Mesenchymal stem cell (in vitro differentiated cells and primary cell): ENCODE measurements at regions not wholly inside any gene's neighbourhood (a gene's known extent, or its start where the extent isn't known, plus 50 kb on each side); places are given as distances from the start of the nearest gene placed in this dataset.
A peak's percentile ranks its signal among the peaks of the same experiment; 100 is the strongest.

Experiments used
- DNase-seq: peaks from one replicate; pipeline ENCODE4 v3.0.0-alpha.2; 2013
- H2AFZ ChIP-seq: one replicate; pipeline ENCODE4 v1.6.1; 2013; ENCODE audit warnings: low read depth, mild to moderate bottlenecking, control low read depth, inconsistent platforms, low read length, moderate library complexity
- H2AK5ac ChIP-seq: 2 replicates; pipeline ENCODE4 v1.6.1; 2013; ENCODE audit warnings: low read length, moderate library complexity, mild to moderate bottlenecking, inconsistent platforms; ENCODE audit not compliant: severe bottlenecking
- H2BK120ac ChIP-seq: one replicate; pipeline ENCODE4 v1.6.1; 2013; ENCODE audit warnings: low read depth, mild to moderate bottlenecking, inconsistent platforms, low read length, moderate library complexity
- H2BK12ac ChIP-seq, 2 experiments: one replicate each; pipeline ENCODE4 v1.6.1; 2013; ENCODE audit warnings: inconsistent platforms in 2 of 2, low read length in 2 of 2, mild to moderate bottlenecking in 2 of 2, moderate library complexity in 2 of 2, control low read depth in 1 of 2
- H2BK15ac ChIP-seq: one replicate; pipeline ENCODE4 v1.6.1; 2013; ENCODE audit warnings: mild to moderate bottlenecking, low read depth, inconsistent platforms; ENCODE audit not compliant: poor library complexity, severe bottlenecking
- H2BK5ac ChIP-seq: 2 replicates; pipeline ENCODE4 v1.6.1; 2013; ENCODE audit warnings: low read depth, mild to moderate bottlenecking, low read length, control low read depth, inconsistent platforms; ENCODE audit not compliant: poor library complexity, severe bottlenecking
- H3K14ac ChIP-seq, 2 experiments: one replicate each; pipeline ENCODE4 v1.6.1; 2013; ENCODE audit warnings: inconsistent platforms in 2 of 2, low read length in 2 of 2, control low read depth in 1 of 2, mild to moderate bottlenecking in 1 of 2, moderate library complexity in 1 of 2
- H3K18ac ChIP-seq, 2 experiments: one replicate each; pipeline ENCODE4 v1.6.1; 2013; ENCODE audit warnings: inconsistent platforms in 2 of 2, low read length in 2 of 2, control low read depth in 1 of 2, low read depth in 1 of 2, mild to moderate bottlenecking in 1 of 2
- H3K23ac ChIP-seq, 2 experiments: one replicate each; pipeline ENCODE4 v1.6.1; 2013; ENCODE audit warnings: inconsistent platforms in 2 of 2, low read length in 2 of 2, mild to moderate bottlenecking in 2 of 2, moderate library complexity in 2 of 2, control low read depth in 1 of 2
- H3K27ac ChIP-seq: 2 replicates; pipeline ENCODE4 v1.5.1; 2013; ENCODE audit warnings: mild to moderate bottlenecking, moderate library complexity, low read length, control low read depth, inconsistent platforms; ENCODE audit not compliant: poor library complexity, severe bottlenecking
- H3K27me3 ChIP-seq, 2 experiments: 2 replicates each; pipeline versions ENCODE4 v1.6.1 to v1.7.0; 2013; ENCODE audit warnings: low read length in 2 of 2, mild to moderate bottlenecking in 2 of 2, moderate library complexity in 2 of 2, control low read depth in 1 of 2, inconsistent platforms in 1 of 2; ENCODE audit not compliant: control insufficient read depth in 1 of 2, insufficient read depth in 1 of 2
- H3K36me3 ChIP-seq, 2 experiments: 2 replicates each; pipeline versions ENCODE4 v1.6.1 to v1.7.0; 2013; ENCODE audit warnings: low read length in 2 of 2, control low read depth in 1 of 2, inconsistent platforms in 1 of 2, low read depth in 1 of 2, mild to moderate bottlenecking in 1 of 2; ENCODE audit not compliant: insufficient read depth in 2 of 2, control insufficient read depth in 1 of 2
- H3K4ac ChIP-seq, 2 experiments: one replicate each; pipeline ENCODE4 v1.6.1; 2013; ENCODE audit warnings: inconsistent platforms in 2 of 2, low read length in 2 of 2, mild to moderate bottlenecking in 2 of 2, moderate library complexity in 2 of 2, control low read depth in 1 of 2, low read depth in 1 of 2
- H3K4me1 ChIP-seq: 2 replicates; pipeline ENCODE4 v1.6.1; 2013; ENCODE audit warnings: low read depth, low read length, control low read depth; ENCODE audit not compliant: control insufficient read depth, insufficient read depth
- H3K4me2 ChIP-seq: 2 replicates; pipeline ENCODE4 v1.6.1; 2013; ENCODE audit warnings: low read length, mild to moderate bottlenecking, inconsistent platforms; ENCODE audit not compliant: poor library complexity, severe bottlenecking
- H3K4me3 ChIP-seq, 2 experiments: 2 replicates each; pipeline versions ENCODE4 v1.5.1 to v1.7.0; 2013; ENCODE audit warnings: low read length in 2 of 2, mild to moderate bottlenecking in 2 of 2, control low read depth in 1 of 2, low read depth in 1 of 2; ENCODE audit not compliant: insufficient read depth in 1 of 2
- H3K79me1 ChIP-seq: replicated peaks from 2 replicates; pipeline ENCODE4 v1.6.1; 2013; ENCODE audit warnings: mild to moderate bottlenecking, control low read depth, low read length, inconsistent platforms; ENCODE audit not compliant: poor library complexity, severe bottlenecking
- H3K9ac ChIP-seq: 2 replicates; pipeline ENCODE4 v1.7.0; 2013; ENCODE audit warnings: mild to moderate bottlenecking, low read length, moderate library complexity
- H3K9me3 ChIP-seq: 2 replicates; pipeline ENCODE4 v1.7.0; 2013; ENCODE audit warnings: mild to moderate bottlenecking, low read length; ENCODE audit not compliant: control insufficient read depth
- H4K8ac ChIP-seq: one replicate; pipeline ENCODE4 v1.6.1; 2013; ENCODE audit warnings: inconsistent platforms, mild to moderate bottlenecking, low read length, moderate library complexity
- H4K91ac ChIP-seq: one replicate; pipeline ENCODE4 v1.6.1; 2013; ENCODE audit warnings: mild to moderate bottlenecking, low read length, inconsistent platforms
- WGBS: methylation state at CpG from one replicate; pipeline ENCODE4 v1.1.7; 2013; ENCODE audit warnings: mixed read lengths; 5-methylcytosine and 5-hydroxymethylcytosine counted together

GRCh38 chr4:160299177-160299576 is 1196.3 kb downstream of the RAPGEF2 start:
- Histone ChIP-seq H3K4me3 (no peak overlapping the region), H3K27me3 (no peaks in the 10 kb centered on the region), H3K79me1 (no peaks in the 10 kb centered on the region), H3K4me1 (no peaks in the 10 kb centered on the region), H3K9me3 (peaks cover 16% of the 10 kb centered on the region), H3K36me3 (no peaks in the 10 kb centered on the region), H2BK15ac (no peak overlapping the region), H3K9ac (no peak overlapping the region), H3K14ac (no peak overlapping the region), H2BK12ac (no peak overlapping the region), H3K18ac (no peak overlapping the region), H4K8ac (no peak overlapping the region), H2AFZ (no peak overlapping the region), H3K4me2 (no peak overlapping the region), H2AK5ac (no peak overlapping the region), H2BK120ac (no peak overlapping the region), H2BK5ac (no peak overlapping the region), H3K27ac (no peak overlapping the region), H3K4ac (no peak overlapping the region), H3K23ac (no peak overlapping the region), H4K91ac (no peak overlapping the region)
- DNase-seq = no peak
- no CpG with 5 or more reads among the region's 1 CpG for WGBS

GRCh38 chr4:160299608-160300007 is 1196.7 kb downstream of the RAPGEF2 start:
- Histone ChIP-seq H3K14ac (no peak overlapping the region), H3K4me3 (no peak overlapping the region), H3K4me2 (no peak overlapping the region), H2AK5ac (no peak overlapping the region), H3K4ac (no peak overlapping the region), H2BK120ac (no peak overlapping the region), H3K9me3 (peaks cover 16% of the 10 kb centered on the region), H3K18ac (no peak overlapping the region), H2BK5ac (no peak overlapping the region), H3K4me1 (no peaks in the 10 kb centered on the region), H2AFZ (no peak overlapping the region), H2BK15ac (no peak overlapping the region), H3K27ac (no peak overlapping the region), H3K79me1 (no peaks in the 10 kb centered on the region), H4K8ac (no peak overlapping the region), H2BK12ac (no peak overlapping the region), H4K91ac (no peak overlapping the region), H3K23ac (no peak overlapping the region), H3K27me3 (no peaks in the 10 kb centered on the region), H3K36me3 (no peaks in the 10 kb centered on the region), H3K9ac (no peak overlapping the region)
- WGBS = 86% methylated on average over 2 of the region's 2 CpGs
- peak; percentile 2 for DNase-seq

GRCh38 chr4:160316036-160316435 is 1213.2 kb downstream of the RAPGEF2 start:
- no peak overlapping the region for H2BK12ac ChIP-seq
- no peaks in the 10 kb centered on the region for H3K27me3 ChIP-seq
- H3K27ac ChIP-seq = no peak overlapping the region
- H3K23ac ChIP-seq = no peak overlapping the region
- H3K9ac ChIP-seq = no peak overlapping the region
- H3K14ac ChIP-seq = no peak overlapping the region
- H4K91ac ChIP-seq = no peak overlapping the region
- no peak overlapping the region for H3K4me2 ChIP-seq
- H3K9me3 ChIP-seq = peaks cover 19% of the 10 kb centered on the region
- WGBS = no CpG with 5 or more reads among the region's 1 CpG
- H3K79me1 ChIP-seq = no peaks in the 10 kb centered on the region
- DNase-seq = no peak
- no peak overlapping the region for H2BK5ac ChIP-seq
- H4K8ac ChIP-seq = no peak overlapping the region
- no peak overlapping the region for H3K18ac ChIP-seq
- H2BK120ac ChIP-seq = no peak overlapping the region
- H2BK15ac ChIP-seq = no peak overlapping the region
- H2AFZ ChIP-seq = no peak overlapping the region
- H3K36me3 ChIP-seq = no peaks in the 10 kb centered on the region
- no peak overlapping the region for H3K4ac ChIP-seq
- H3K4me3 ChIP-seq = no peak overlapping the region
- H3K4me1 ChIP-seq = no peaks in the 10 kb centered on the region
- no peak overlapping the region for H2AK5ac ChIP-seq

- no peaks in the 10 kb centered on the region for H3K4me1 ChIP-seq
- no peak overlapping the region for H3K14ac ChIP-seq
- H3K36me3 ChIP-seq = no peaks in the 10 kb centered on the region
- H3K27me3 ChIP-seq = no peaks in the 10 kb centered on the region
- no peak overlapping the region for H4K91ac ChIP-seq
- no peak overlapping the region for H3K23ac ChIP-seq
- H3K9me3 ChIP-seq = peaks cover 18% of the 10 kb centered on the region
- no peak overlapping the region for H2AK5ac ChIP-seq
- DNase-seq = no peak
- H2BK12ac ChIP-seq = no peak overlapping the region
- WGBS = 95% methylated on average over 3 of the region's 6 CpGs
- no peaks in the 10 kb centered on the region for H3K79me1 ChIP-seq
- H2BK15ac ChIP-seq = no peak overlapping the region
- H3K4me2 ChIP-seq = no peak overlapping the region
- H3K4me3 ChIP-seq = no peak overlapping the region
- H3K4ac ChIP-seq = no peak overlapping the region
- no peak overlapping the region for H2BK5ac ChIP-seq
- no peak overlapping the region for H2AFZ ChIP-seq
- no peak overlapping the region for H3K27ac ChIP-seq
- no peak overlapping the region for H3K9ac ChIP-seq
- H2BK120ac ChIP-seq = no peak overlapping the region
- no peak overlapping the region for H3K18ac ChIP-seq
- H4K8ac ChIP-seq = no peak overlapping the region
Measured at GRCh38 chr4:160318567-160319220, 1215.8 kb downstream of the RAPGEF2 start.
